ENCODE measurements at regions not wholly inside any gene's neighbourhood (a gene's known extent, or its start where the extent isn't known, plus 50 kb on each side); places are given as distances from the start of the nearest gene placed in this dataset.

GRCh38 chr6:108793516-108794251 lies 54.5 kb upstream of the ARMC2 start:
- Histone ChIP-seq H3K27me3 (peaks cover 11% of the 10 kb centered on the region), H3K27ac (no peak overlapping the region), H3K4me1 (ENCODE audit: control insufficient read depth in 1 of 2, insufficient read depth in 1 of 2, low read depth in 1 of 2, low read length in 1 of 2) (peaks cover 2 to 5% of the 10 kb centered on the region in 2 experiments), H3K9me3 (no peaks in the 10 kb centered on the region), H3K36me3 (no peaks in the 10 kb centered on the region), H3K4me3 (ENCODE audit: low read depth in 1 of 2, low read length in 1 of 2) (no peak overlapping the region)
- TF ChIP-seq CTCF (IDR thresholded peaks at IDR 0.05) = no peak

GRCh38 chr6:108795122-108795521 lies 53.1 kb upstream of the ARMC2 start:
- H3K27me3 ChIP-seq = peaks cover 23% of the 10 kb centered on the region
- no peak for TF ChIP-seq CTCF (IDR thresholded peaks at IDR 0.05)
- H3K27ac ChIP-seq = no peak overlapping the region
- H3K4me3 ChIP-seq (ENCODE audit: low read depth in 1 of 2, low read length in 1 of 2) = no peak overlapping the region
- H3K4me1 ChIP-seq (ENCODE audit: control insufficient read depth in 1 of 2, insufficient read depth in 1 of 2, low read depth in 1 of 2, low read length in 1 of 2) = peaks cover 3 to 8% of the 10 kb centered on the region in 2 experiments
- H3K9me3 ChIP-seq = no peaks in the 10 kb centered on the region
- H3K36me3 ChIP-seq = no peaks in the 10 kb centered on the region

- peaks cover 23% of the 10 kb centered on the region for H3K27me3 ChIP-seq
- H3K9me3 ChIP-seq = no peaks in the 10 kb centered on the region
- H3K4me3 ChIP-seq (ENCODE audit: low read depth in 1 of 2, low read length in 1 of 2) = no peak overlapping the region
- H3K36me3 ChIP-seq = no peaks in the 10 kb centered on the region
- H3K4me1 ChIP-seq (ENCODE audit: control insufficient read depth in 1 of 2, insufficient read depth in 1 of 2, low read depth in 1 of 2, low read length in 1 of 2) = peaks cover 3 to 8% of the 10 kb centered on the region in 2 experiments
- no peak overlapping the region for H3K27ac ChIP-seq
- no peak for TF ChIP-seq CTCF (IDR thresholded peaks at IDR 0.05)
Measured at GRCh38 chr6:108795814-108796213, 52.4 kb upstream of the ARMC2 start.

GRCh38 chr6:108796875-108797274 lies 51.3 kb upstream of the ARMC2 start:
- Histone ChIP-seq H3K27ac (no peak overlapping the region), H3K27me3 (peaks cover 23% of the 10 kb centered on the region), H3K4me3 (ENCODE audit: low read depth in 1 of 2, low read length in 1 of 2) (no peak overlapping the region), H3K9me3 (no peaks in the 10 kb centered on the region), H3K4me1 (ENCODE audit: control insufficient read depth in 1 of 2, insufficient read depth in 1 of 2, low read depth in 1 of 2, low read length in 1 of 2) (peaks cover 3 to 8% of the 10 kb centered on the region in 2 experiments), H3K36me3 (no peaks in the 10 kb centered on the region)
- TF ChIP-seq CTCF (IDR thresholded peaks at IDR 0.05) = no peak

- Histone ChIP-seq H3K27ac (no peak overlapping the region), H3K36me3 (no peaks in the 10 kb centered on the region), H3K4me1 (ENCODE audit: control insufficient read depth in 1 of 2, insufficient read depth in 1 of 2, low read depth in 1 of 2, low read length in 1 of 2) (peaks cover 3 to 8% of the 10 kb centered on the region in 2 experiments), H3K27me3 (peaks cover 23% of the 10 kb centered on the region), H3K9me3 (no peaks in the 10 kb centered on the region), H3K4me3 (ENCODE audit: low read depth in 1 of 2, low read length in 1 of 2) (no peak overlapping the region)
- TF ChIP-seq CTCF (IDR thresholded peaks at IDR 0.05) = no peak
Measured at GRCh38 chr6:108797951-108798669, 50.1 kb upstream of the ARMC2 start.

Data from neutrophil (primary cell).